ENCODE measurements at regions not wholly inside any gene's neighbourhood (a gene's known extent, or its start where the extent isn't known, plus 50 kb on each side); places are given as distances from the start of the nearest gene placed in this dataset.

DNA sequence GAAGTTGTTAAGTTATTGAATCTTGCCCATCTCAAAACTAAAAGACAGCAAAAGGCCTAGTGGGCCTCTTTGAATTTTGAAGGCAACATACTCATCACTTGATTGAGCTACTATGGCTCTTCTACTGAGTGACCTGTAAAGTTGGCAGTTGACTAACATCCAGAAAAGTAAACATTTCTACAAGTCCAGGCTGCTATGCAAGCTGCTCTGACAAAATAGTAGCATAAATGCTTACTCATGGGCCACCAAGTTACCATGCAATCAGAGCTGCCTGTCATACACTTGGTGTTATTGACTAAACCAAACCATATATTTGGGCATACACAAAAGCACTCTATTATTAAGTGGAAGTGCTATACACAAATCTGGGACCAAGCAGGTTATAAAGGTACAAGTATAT is 148.8 kb downstream of the DDX3Y start:
- TF ChIP-seq, protein P1, sequence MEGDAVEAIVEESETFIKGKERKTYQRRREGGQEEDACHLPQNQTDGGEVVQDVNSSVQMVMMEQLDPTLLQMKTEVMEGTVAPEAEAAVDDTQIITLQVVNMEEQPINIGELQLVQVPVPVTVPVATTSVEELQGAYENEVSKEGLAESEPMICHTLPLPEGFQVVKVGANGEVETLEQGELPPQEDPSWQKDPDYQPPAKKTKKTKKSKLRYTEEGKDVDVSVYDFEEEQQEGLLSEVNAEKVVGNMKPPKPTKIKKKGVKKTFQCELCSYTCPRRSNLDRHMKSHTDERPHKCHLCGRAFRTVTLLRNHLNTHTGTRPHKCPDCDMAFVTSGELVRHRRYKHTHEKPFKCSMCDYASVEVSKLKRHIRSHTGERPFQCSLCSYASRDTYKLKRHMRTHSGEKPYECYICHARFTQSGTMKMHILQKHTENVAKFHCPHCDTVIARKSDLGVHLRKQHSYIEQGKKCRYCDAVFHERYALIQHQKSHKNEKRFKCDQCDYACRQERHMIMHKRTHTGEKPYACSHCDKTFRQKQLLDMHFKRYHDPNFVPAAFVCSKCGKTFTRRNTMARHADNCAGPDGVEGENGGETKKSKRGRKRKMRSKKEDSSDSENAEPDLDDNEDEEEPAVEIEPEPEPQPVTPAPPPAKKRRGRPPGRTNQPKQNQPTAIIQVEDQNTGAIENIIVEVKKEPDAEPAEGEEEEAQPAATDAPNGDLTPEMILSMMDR (IDR thresholded peaks at IDR 0.05), result no peak
- intact Hi-C loops (cut with DNase I), result no loop called here
- no peak for ATAC-seq

DNA sequence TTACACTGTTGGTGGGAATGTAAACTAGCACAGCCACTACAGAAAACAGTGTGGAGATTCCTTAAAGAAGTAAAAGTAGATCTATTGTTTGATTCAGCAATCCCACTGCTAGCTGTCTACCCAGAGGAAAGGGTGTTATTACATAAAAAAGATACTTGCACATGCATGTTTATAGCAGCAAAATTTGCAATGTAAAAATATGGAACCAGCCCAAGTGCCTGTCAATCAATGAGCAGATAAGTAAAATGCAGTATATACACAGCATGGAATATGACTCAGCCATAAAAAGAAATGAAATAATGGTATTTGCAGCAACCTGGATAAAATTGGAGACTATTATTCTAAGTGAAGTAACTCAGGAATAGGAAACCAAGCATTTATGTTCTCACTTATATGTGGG is 161.7 kb downstream of the DDX3Y start:
- Histone ChIP-seq H3K4me3 (no peak overlapping the region), H3K4me1 (no peaks in the 10 kb centered on the region), H3K36me3 (no peaks in the 10 kb centered on the region), H3K27ac (no peak overlapping the region), H3K9me3 (peaks cover 0 to 1% of the 10 kb centered on the region in 2 donors), H3K27me3 (no peaks in the 10 kb centered on the region)
- ATAC-seq (no peak), DNase-seq (no peak)
- TF ChIP-seq, protein P1 (IDR thresholded peaks at IDR 0.05), result no peak
- intact Hi-C loops (cut with DNase I), result no loop called here

More for the DNA sequence above, 148.8 kb downstream of the DDX3Y start:
- no peak overlapping the region for H3K4me3 ChIP-seq
- H3K4me1 ChIP-seq, result no peaks in the 10 kb centered on the region
- no peaks in the 10 kb centered on the region for H3K27me3 ChIP-seq
- no peak for DNase-seq
- H3K9me3 ChIP-seq, result no peaks in the 10 kb centered on the region
- H3K36me3 ChIP-seq, result no peaks in the 10 kb centered on the region
- no peak overlapping the region for H3K27ac ChIP-seq

DNA sequence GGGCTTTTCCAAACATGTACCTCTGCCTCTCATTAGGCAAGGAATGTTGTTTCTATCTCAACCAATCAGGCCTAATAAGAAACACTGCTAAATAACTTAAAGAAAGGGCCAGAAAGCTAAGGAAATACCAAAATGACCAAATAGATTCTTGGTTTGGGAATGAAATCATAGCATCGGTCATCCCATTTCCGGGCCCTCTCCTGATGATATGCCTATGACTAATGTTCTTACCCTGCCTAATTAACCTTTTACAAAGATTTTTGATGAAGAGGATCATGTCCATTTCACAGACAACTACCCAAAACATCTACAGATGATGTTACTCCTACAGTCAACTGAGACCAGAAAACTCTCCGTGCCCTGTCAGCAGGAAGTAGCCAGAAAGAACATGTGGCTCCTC is 164.0 kb downstream of the DDX3Y start:
- intact Hi-C loops (cut with DNase I), result no loop called here
- H3K4me1 ChIP-seq, result no peaks in the 10 kb centered on the region
- peaks cover 0 to 6% of the 10 kb centered on the region in 2 donors for H3K9me3 ChIP-seq
- no peaks in the 10 kb centered on the region for H3K27me3 ChIP-seq
- ATAC-seq (no peak), DNase-seq (no peak)
- TF ChIP-seq, protein P1 (IDR thresholded peaks at IDR 0.05), result no peak
- H3K27ac ChIP-seq, result no peak overlapping the region
- no peak overlapping the region for H3K4me3 ChIP-seq
- H3K36me3 ChIP-seq, result no peaks in the 10 kb centered on the region

GRCh38 chrY:13069111-13069510 is 164.4 kb downstream of the DDX3Y start:
- TF ChIP-seq, protein P1 (IDR thresholded peaks at IDR 0.05), result no peak
- intact Hi-C loops (cut with DNase I), result no loop called here
- H3K36me3 ChIP-seq, result no peaks in the 10 kb centered on the region

GRCh38 chrY:13082748-13083147 is 178.1 kb downstream of the DDX3Y start:
- ATAC-seq (no peak), DNase-seq (no peak)
- intact Hi-C loops (cut with DNase I), result no loop called here
- Histone ChIP-seq H3K27me3 (no peaks in the 10 kb centered on the region), H3K4me3 (no peak overlapping the region), H3K36me3 (no peaks in the 10 kb centered on the region), H3K27ac (no peak overlapping the region), H3K4me1 (no peaks in the 10 kb centered on the region), H3K9me3 (no peaks in the 10 kb centered on the region)
- TF ChIP-seq, protein P1 (IDR thresholded peaks at IDR 0.05), result no peak

More at GRCh38 chrY:13069111-13069510, 164.4 kb downstream of the DDX3Y start:
- H3K4me3 ChIP-seq, result no peak overlapping the region
- no peak overlapping the region for H3K27ac ChIP-seq
- DNase-seq (no peak), ATAC-seq (no peak)
- peaks cover 0 to 6% of the 10 kb centered on the region in 2 donors for H3K9me3 ChIP-seq
- H3K4me1 ChIP-seq, result no peaks in the 10 kb centered on the region
- no peaks in the 10 kb centered on the region for H3K27me3 ChIP-seq

All from left lung (tissue), 4 donors.